ENCODE measurements at regions not wholly inside any gene's neighbourhood (a gene's known extent, or its start where the extent isn't known, plus 50 kb on each side); places are given as distances from the start of the nearest gene placed in this dataset.
"Not testable (repeated sequence)": the region's sequence is repeated elsewhere in the genome, so short reads cannot be mapped to it uniquely, and the experiment has no call there.

DNA sequence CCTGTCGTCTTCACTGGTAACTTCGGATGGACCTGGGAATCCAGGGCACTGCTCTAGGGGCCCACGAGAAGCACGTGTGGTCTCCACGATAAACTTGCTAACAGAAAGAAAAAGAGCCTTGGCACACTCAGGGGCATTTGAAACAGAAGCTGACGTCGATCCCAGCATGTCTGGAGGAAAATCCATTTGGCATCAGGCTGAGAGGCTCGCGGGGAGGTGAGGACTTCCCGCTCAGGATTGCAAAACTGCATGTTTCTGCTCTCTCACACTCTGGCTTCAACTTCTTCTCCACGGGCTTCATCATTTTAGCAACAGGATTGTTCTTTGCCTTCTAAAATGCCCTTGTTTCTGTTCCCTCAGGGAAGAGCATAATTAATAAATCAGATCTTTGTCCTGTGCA is 181.7 kb upstream of the COPS8 start:
- DNase-seq (ENCODE audit: low spot score) = no peak

DNA sequence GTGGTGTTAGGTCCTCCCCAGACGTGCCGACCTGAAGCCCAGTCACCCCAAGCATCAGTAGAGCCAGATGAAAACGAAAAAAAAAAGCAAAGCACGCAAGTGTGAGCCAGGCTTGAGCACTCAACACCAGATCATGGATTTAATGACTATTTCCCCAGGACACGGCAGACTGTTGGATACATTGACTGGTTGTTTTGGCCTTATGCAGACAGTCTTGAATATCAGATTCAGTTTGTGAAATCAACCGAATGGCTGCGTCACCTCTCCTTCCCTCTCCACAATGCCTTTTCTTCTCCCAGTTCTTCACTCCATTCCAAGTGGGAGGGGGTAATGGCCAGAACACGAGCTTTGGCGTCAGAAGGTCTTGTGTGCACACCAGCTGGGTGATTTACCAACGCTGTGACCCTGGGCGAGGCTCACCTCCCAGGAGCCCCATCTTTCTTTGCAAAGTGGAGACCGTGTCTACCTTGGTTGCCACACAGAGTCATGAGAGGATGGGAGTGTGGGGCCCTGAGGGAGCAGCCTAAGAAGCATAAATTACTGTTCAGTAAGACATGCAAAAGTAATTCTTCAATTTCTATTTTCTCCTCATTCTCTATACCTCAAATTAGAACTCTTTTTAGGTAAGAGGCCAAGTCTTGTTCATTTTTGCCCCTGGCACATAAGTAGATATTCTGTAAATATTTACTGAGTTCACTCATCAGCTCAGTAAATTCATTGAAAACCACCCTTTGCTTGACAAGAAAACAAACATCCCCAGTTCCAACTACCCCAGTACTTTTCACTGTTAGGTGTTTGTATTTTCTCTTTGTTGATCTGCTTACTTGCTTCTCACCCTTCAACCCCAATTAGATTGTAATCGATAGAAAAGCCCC is 181.1 kb upstream of the COPS8 start:
- no peak for DNase-seq (ENCODE audit: low spot score)

DNA sequence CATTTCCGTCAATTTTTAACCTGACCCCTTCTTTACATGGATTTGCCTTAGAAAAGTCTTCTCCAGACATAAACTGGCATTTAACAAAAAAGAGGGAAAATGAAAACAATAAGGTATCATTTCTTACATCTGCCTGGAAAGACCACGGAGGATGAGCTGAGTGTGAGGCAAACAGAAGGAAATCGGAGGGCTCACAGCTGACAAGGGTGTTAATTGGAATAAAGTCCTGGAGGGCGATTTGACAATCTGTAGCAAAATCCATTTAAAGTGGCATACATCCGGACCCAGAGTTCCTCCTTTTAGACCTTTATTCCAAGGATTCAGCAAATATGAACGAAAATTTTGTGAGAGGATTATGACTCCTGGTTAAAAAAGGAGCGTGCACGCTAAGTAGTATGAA is 179.7 kb upstream of the COPS8 start:
- DNase-seq (ENCODE audit: low spot score) = no peak

DNA sequence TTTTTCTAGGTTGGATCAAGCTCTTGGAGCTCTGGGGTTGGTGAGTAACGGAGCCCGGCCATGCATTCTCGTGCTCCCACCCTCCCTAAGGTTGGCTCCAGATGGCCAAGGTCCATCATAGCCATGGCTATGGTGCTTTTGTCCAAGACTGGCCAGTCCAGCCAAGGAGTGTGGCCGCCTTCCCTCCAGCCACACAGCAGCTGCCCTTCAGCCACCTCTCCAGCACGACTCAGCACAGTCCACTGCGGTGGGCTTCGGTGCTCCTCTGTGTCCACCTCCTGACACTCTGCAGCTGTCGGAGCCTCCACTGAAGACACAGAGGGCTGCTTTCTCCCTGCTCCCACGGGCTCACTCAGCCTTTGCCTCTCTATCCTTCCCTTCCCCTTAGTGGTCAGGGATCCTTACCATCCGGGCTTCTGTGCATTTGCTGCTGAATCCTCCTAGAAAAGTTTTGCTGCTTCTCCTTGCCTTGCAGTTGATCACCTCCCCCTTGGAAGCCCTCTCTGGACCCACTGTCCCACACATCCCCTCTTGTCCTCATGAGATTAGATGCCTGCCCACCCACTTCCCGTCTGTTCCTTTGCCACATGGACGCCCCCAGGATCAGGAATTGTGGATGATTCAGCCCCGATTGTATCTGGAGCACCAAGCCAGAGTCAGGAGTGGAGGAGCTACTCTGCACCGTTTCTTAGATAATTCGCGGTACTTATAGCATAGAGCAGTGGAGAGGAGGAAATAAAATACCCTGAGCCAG is 177.1 kb upstream of the COPS8 start:
- DNase-seq (ENCODE audit: low spot score) = no peak

DNA sequence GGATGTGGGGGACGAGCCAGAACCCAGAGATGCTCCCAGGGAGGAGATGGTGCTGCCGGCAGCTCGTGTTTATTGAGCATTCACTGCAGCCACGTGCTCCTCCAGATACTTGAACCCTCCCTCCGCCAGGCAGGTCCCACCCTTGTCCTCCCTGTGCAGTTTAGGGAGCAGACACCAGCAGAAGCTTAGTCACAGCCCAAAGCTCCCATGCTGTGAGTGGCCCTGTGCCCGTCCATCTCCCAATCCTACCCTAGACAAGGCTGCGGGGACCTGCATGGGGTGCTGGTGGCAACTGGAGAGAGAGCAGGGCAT is 176.5 kb upstream of the COPS8 start:
- DNase-seq (ENCODE audit: low spot score) = no peak

DNA sequence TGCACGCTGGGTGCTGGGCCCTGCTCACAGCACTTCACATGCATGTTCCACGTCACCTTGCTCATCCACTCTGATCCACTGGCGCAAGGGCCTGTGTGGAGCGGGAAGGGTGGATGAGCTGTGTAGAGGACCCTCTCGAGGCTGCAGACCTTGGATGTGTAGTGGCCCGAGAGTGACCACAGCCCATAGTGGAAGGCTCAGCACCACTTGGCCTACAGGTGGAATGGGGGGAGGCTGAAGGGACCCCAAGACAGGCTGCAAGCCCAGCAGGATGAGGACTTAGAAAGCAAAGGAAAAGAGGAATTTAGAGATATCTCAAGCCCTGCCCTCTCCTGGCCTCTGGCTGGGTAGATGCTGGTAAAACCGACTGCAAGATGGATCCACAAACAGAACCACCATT is 175.9 kb upstream of the COPS8 start:
- no peak for DNase-seq (ENCODE audit: low spot score)

DNA sequence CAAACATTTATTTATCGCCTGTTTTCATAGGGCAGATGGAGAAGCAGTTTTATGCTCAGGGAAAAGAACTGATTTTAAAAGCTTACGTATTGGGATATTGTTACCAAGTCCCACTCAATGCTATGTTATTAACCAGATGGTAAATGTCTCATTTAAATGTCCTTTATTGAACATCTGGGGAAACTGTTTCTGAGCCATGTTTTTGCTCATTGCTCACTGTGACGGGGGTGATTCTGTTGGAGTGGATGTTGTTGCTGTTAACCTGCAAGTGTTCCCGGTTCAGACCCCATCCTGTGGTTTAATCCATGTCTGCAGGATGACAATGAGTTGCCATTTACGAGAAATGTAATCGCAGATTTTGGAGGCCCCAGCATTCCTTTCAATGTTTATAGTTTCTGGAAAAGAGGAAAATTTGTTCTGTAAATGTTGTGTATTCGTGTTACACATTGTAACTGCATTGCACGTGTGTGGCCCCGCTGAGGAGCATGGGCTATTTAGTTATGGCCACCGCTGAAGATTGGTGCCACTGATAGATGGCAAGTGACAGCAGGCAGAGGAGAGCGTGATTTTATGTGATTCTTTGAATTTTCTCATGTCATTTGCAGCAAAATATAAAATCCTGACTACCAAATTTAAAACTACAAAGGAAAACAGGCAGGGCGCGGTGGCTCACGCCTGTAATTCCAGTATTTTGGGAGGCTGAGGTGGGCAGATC is 174.8 kb upstream of the COPS8 start:
- no peak for DNase-seq (ENCODE audit: low spot score)

DNA sequence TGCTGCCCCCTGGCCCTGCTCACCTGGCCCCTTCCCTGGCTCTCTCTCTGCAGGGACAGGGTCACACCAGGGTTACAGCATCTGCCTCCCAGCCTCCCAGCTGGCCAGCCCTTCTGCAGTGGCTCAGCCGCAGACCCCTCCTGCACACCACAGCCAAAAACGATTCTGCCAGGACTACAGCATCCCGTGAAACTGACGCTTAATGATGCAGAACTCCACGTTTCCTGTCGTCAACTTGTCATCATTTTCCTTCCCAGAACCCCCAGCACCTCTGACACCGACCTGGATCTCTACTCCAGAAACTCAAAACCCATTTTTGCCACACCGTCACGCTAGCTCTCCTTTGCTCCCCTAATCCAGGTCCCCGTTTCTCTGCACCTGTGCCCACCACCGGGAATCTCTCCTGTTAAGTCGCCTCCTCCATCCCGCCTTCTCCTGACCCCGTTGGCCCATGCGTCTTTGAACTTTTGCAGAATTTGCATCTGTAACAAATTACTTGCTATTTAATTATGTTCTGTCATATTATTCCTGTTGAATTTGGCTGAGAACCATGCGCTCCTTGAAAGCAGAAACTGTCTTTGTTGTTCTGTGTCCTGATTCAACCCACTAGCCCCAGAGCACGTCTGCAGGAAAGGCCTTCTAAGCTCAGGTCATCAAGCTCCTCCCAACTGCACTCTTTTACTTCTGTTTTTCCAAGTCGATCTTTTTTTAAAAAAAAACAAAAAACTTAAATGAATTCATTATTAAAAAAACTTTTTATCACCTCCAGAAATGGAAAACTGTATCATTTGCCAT is 173.2 kb upstream of the COPS8 start:
- no peak for DNase-seq (ENCODE audit: low spot score)

DNA sequence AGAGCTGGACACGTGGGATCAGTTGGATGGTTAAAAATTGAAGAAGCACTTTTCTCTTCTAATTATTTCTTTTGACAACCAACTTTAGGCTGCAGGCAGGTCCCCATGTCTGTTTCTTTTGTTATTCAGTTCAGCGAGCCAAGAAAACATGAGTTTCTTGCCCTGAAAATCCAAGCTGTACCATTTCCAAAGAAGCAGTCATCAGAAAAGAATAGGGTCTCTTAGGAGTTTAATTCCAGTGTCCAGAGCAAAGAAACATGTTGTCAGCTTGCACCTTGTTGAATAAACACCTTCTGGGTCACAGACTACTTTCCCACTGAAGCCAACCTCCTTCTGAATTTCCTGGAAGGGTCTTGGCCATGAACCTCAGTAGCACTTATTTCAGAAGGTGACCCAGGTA is 170.5 kb upstream of the COPS8 start:
- DNase-seq (ENCODE audit: low spot score) = no peak

DNA sequence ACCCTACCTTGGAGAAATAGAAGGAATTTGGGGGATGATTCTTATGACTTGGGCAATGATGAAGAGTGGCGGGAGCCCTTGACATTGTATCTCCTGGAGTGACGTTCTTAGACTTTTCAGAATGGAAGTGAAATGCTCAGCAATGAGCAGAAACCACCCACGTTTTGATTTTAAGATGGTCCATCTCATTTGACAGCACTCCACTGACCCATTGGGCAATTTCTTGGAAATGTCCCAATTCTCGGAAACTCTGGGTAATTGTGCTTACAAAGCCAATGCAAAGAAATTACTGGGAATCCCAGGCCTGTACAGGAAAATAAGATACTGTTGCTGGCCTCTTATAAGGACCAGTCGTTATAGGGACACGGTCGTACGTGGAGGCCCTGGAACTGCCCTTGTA is 170.0 kb upstream of the COPS8 start:
- no peak for DNase-seq (ENCODE audit: low spot score)

DNA sequence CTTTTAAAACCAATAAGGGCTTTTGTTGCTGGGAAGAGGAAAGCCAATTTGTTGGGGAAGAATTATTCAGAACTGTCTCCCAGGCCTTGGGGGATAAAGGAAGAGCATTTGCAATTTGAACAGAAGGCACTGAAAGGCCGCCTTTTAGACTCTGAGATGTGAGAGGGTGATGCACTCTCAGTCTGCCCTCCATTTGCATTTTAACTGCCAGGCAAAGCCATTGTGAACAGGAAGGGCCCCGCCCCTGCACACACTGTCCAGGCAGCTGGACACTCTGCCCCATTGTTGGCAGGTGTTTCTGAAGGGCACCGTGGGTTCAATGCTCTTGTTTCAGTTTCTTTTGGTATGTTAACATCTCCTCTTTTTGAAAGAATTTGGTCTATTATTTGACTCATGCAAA is 169.5 kb upstream of the COPS8 start:
- DNase-seq (ENCODE audit: low spot score) = no peak

DNA sequence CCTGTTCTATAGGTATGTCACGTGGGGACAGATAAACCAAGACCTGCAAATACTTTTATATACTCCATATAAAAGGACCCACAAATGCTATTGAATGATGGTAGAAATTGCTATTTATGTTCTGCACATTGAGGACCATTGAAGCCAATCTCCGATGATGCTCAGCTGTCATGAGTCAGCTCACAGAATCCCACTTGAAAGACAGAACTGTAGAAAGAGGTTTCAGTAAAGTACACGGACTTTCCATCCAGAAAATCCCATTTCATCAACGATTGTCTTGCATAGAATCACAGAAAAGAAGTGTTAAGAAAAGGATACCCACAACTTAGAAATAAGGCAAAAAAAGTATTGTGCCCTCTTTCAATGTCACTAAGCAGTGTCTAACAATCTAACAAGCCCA is 169.0 kb upstream of the COPS8 start:
- no peak for DNase-seq (ENCODE audit: low spot score)

DNA sequence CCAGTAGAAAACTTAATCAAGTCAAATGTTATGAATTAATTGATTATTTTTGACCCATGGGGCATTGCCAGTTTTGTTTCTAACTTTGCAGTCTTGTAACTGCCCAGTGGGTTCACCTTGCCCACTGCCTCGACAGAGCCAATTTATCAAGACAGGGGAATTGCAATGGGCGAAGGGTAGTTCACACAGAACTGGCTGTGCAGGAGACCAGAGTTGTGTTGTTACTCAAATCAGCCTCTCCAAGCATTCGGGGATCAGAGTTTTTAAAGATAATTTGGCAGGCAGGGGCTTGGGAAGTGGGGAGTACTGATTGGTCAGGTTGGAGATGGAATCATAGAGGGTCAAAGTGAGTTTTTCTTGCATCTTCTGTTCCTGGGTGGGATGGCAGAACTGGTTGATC is 168.5 kb upstream of the COPS8 start:
- DNase-seq (ENCODE audit: low spot score) = no peak

DNA sequence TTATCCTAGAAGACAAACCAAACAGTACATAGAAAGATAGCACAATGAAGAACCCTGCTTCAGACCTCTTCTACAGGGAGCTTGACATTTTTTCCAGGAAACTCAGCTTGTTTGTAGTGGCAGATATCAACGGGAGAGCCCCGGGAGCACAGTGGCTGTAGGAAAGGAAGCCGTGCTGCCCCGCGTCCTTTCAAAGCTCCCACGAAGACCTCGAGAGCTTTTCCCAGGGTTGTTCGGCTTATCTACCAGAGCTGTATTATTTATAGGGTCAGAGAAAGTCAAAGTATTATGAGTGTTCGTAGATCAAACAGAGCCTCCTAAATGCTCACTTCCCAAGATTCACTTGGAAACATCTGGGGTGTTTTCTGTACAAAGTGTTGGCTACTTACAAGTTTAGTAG is 167.1 kb upstream of the COPS8 start:
- DNase-seq (ENCODE audit: low spot score) = no peak

DNA sequence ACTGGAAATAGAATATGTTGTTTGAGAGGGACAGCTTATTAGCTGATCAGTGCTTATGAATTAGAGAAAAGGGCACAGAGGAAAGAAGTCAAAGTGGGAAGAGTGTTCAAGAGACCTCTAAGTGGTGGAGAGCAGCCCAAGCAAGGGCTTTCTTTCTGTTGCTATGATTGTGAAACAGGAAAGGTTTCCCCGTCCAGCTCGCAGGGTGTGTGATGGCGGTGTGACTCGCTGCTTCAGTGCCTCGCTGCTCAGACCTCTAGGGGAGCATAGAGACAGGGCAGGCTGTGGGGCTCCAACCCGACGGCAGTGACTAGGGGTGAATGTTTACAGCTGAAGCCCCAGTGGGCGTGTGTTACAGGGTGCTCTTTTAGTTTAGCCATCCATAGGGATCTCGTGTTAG is 166.5 kb upstream of the COPS8 start:
- no peak for DNase-seq (ENCODE audit: low spot score)

DNA sequence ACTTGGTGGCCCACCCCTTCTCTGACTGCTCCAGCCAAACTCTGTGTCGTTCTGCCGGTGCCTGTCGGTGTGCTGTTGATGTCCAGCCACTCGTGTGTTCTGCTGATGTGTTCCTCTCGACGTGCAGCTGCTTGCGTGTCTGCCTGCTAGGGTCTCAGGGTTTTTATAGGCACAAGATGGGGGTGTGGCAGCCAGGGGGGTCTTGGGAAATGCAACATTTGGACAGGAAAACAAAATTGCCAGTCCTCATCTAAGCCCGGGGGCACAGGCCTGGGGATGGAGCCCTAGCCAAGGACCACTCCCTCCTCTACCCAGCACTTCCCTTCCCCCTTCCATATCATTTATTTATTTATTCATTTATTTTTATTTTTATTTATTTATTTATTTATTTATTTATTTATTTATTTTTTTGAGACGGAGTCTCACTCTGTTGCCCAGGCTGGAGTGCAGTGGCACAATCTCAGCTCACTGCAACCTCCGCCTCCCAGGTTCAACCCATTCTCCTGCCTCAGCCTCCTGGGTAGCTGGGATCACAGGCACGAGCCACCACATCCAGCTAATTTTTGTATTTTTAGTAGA is 165.8 kb upstream of the COPS8 start:
- DNase-seq (ENCODE audit: low spot score) = not testable (repeated sequence)

DNA sequence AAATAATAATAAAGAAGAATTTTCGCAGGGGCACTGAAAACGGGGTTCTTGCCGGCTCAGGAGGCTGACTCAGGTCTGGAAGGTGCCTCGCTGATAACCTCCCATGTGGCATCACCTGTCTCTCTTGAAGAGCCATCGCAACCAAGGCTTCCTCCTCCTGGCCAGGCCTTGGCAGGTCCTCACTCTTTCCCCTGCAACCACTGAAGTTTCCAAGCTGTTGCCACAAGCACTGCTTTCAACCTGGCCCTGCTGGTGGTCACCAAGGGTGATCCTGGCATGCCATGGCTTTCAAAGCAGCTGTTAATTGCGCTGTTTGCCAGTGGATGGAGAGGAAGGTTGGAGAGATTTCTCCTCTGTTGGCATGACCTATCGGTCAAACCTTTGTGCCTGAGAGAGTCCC is 163.6 kb upstream of the COPS8 start:
- no peak for DNase-seq (ENCODE audit: low spot score)

DNA sequence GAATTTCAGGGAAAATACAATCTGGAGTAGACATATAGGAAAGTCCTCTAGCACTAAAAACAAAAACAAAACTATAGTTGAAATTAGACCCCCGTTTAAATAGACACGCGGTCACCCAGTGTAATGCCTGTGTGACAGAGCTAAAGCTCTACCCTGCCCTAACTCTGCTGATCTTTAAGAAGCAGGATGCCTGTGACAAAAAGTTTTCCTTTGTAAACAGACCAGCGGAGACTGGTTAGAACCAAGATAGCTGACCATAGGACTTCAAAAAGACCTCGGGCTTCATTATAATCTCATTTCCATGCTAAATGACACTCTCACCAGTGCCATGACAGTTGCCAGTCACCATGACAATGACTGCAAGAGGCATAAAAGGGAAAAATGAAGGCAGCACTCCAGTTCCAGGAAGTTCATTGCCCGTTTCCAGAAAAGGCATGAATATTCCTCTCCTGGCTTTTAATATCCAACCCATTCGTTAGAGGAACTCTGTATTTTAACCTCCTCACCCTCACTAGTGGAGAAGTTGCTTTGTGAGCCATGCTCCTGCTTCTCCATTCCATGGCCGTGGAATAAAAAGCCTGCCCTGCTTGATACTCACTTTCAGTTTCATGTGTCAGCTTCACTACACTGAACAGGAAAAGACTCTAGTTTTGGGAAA is 157.2 kb upstream of the COPS8 start:
- DNase-seq (ENCODE audit: low spot score) = no peak

DNA sequence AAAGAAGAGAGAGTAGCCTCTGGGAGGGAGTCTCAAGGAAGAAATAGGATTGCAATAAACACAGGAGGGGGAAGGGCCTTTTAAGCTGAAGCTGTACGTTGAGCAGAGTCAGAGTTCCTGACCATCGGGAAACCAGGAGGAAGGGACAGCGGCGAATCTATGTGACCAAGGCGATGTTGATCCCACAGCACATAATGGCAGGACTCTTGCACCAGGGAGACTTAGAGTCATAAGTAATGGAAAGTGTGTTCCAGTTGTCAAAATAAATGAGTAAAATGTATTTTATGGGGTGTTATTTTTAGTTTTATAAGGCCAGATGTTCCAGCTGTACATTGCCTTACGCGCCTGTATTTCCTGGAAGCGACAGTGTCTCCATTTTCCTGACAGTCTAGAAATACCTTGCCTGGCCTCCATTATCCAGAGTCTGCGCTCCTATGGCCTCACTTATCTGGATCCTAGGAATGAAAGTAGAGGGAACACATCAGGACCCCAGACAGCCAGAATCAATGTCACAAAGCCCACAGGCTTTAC is 152.8 kb upstream of the COPS8 start:
- DNase-seq (ENCODE audit: low spot score) = no peak

DNA sequence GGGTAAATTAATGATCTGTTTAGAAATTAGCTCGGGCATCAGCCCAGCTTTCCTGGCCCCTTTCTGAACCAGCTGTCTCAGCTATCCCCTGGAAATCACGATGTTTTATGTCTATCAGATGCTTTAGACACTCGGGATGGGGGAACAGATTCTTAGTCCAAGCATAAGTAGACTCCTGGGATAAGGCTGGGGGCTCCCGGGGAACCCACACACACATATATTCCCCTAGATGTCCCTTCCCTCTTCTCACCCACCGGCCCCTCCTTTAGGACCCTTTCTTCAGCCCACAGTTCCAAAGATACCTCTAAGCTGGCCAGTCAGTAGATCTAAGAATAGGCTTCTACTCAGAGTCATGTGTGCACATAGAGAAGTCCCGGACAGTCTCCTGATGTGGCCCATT is 151.5 kb upstream of the COPS8 start:
- no peak for DNase-seq (ENCODE audit: low spot score)

DNA sequence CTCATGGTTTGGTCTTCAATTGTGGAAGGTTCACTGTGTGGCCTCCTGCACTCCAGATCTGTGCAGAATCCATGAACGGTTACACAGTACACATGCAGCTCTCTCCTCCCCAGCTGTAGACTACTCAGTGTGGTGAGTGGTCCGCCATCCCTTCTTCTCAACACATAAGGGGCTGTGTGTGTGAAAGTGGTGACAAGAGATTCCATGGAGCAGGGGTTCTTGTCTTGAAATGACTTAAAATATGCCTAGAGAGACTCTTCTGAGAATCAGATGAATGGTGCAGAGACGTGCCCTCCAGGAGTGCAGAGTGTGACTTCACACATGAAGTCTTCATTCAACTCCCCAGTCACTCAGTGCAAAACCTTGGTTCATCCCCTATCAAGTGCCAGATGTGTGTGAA is 151.0 kb upstream of the COPS8 start:
- DNase-seq (ENCODE audit: low spot score) = no peak

Measured in HuH-7 (cell line).